Erythroblast (primary cell): ENCODE measurements at regions not wholly inside any gene's neighbourhood (a gene's known extent, or its start where the extent isn't known, plus 50 kb on each side); places are given as distances from the start of the nearest gene placed in this dataset.

Source experiments
- GATA1 ChIP-seq: IDR thresholded peaks from 2 replicates; pipeline ENCODE4 v1.6.1; 2011; ENCODE audit warnings: low read depth, mild to moderate bottlenecking, control low read depth, low read length, moderate library complexity
- POLR2A ChIP-seq: IDR thresholded peaks from 2 replicates; pipeline ENCODE4 v1.6.1; 2011; ENCODE audit warnings: mild to moderate bottlenecking, low read length

GRCh38 chr10:121092720-121093095, 241.5 kb downstream of the WDR11 start:
- TF ChIP-seq POLR2A (no peak), GATA1 (no peak)
